PFSK-1 (cell line): ENCODE measurements at regions not wholly inside any gene's neighbourhood (a gene's known extent, or its start where the extent isn't known, plus 50 kb on each side); places are given as distances from the start of the nearest gene placed in this dataset.

Experiments
- FOXP2 ChIP-seq: optimal IDR thresholded peaks from 2 replicates; pipeline ENCODE3; 2011; ENCODE audit warnings: borderline replicate concordance, control low read depth, inconsistent platforms; ENCODE audit not compliant: insufficient read depth; ENCODE audit errors: extremely low read length, extremely low read depth
- POLR2AphosphoS5 ChIP-seq: IDR thresholded peaks from 2 replicates; pipeline ENCODE4 v1.6.1; 2012; ENCODE audit warnings: low read depth, mild to moderate bottlenecking, control low read depth, low read length, moderate library complexity
- REST ChIP-seq, 2 experiments: IDR thresholded peaks; 2 replicates each; pipeline versions ENCODE4 v1.6.1 to v1.8.0; 2011 to 2012; ENCODE audit warnings: low read depth in 2 of 2, low read length in 2 of 2, control low read depth in 1 of 2, inconsistent platforms in 1 of 2, mild to moderate bottlenecking in 1 of 2, moderate library complexity in 1 of 2; ENCODE audit not compliant: insufficient read depth in 1 of 2
- SIN3A ChIP-seq: IDR thresholded peaks from 2 replicates; pipeline ENCODE4 v1.6.1; 2012; ENCODE audit warnings: mild to moderate bottlenecking, low read length, moderate library complexity, borderline replicate concordance; ENCODE audit not compliant: insufficient read depth
- TAF1 ChIP-seq: IDR thresholded peaks from 2 replicates; pipeline ENCODE4 v1.6.1; 2012; ENCODE audit warnings: low read length, control low read depth, borderline replicate concordance; ENCODE audit not compliant: insufficient read depth

GRCh38 chr3:88758676-88759075 lies 348.7 kb upstream of the EPHA3 start:
- no peak for TF ChIP-seq TAF1
- no peak for TF ChIP-seq POLR2AphosphoS5
- TF ChIP-seq FOXP2, result no peak
- no peak for TF ChIP-seq REST (IDR thresholded peaks at IDR 0.05; ENCODE audit: insufficient read depth in 1 of 2, low read depth in 2 of 2, low read length in 2 of 2)
- no peak for TF ChIP-seq SIN3A

- no peak for TF ChIP-seq SIN3A
- TF ChIP-seq TAF1, result no peak
- no peak for TF ChIP-seq REST (IDR thresholded peaks at IDR 0.05; ENCODE audit: insufficient read depth in 1 of 2, low read depth in 2 of 2, low read length in 2 of 2)
- no peak for TF ChIP-seq FOXP2
- TF ChIP-seq POLR2AphosphoS5, result no peak
These were observed 339.7 kb upstream of the EPHA3 start for GRCh38 chr3:88767746-88768145.

GRCh38 chr3:88773766-88774165 lies 333.7 kb upstream of the EPHA3 start:
- TF ChIP-seq FOXP2, result no peak
- TF ChIP-seq POLR2AphosphoS5, result no peak
- no peak for TF ChIP-seq SIN3A
- TF ChIP-seq REST (IDR thresholded peaks at IDR 0.05; ENCODE audit: insufficient read depth in 1 of 2, low read depth in 2 of 2, low read length in 2 of 2), result no peak
- no peak for TF ChIP-seq TAF1

GRCh38 chr3:88775026-88775690 lies 332.3 kb upstream of the EPHA3 start:
- no peak for TF ChIP-seq POLR2AphosphoS5

- TF ChIP-seq POLR2AphosphoS5, result no peak
These were observed 327.9 kb upstream of the EPHA3 start for GRCh38 chr3:88779482-88779881.

GRCh38 chr3:88784925-88785324 lies 322.5 kb upstream of the EPHA3 start:
- TF ChIP-seq SIN3A, result no peak
- no peak for TF ChIP-seq REST (IDR thresholded peaks at IDR 0.05; ENCODE audit: insufficient read depth in 1 of 2, low read depth in 2 of 2, low read length in 2 of 2)
- TF ChIP-seq POLR2AphosphoS5, result no peak
- TF ChIP-seq TAF1, result no peak
- TF ChIP-seq FOXP2, result no peak
